ENCODE measurements at regions not wholly inside any gene's neighbourhood (a gene's known extent, or its start where the extent isn't known, plus 50 kb on each side); places are given as distances from the start of the nearest gene placed in this dataset.

- intact Hi-C loops (cut with DNase I; ENCODE audit: low total_unique reads) (no loop called here), in situ Hi-C loops (cut with MboI; ENCODE audit: low pct_ligation_motif_present in 1 of 4, low pct_unique_long_range_greater_than_20kb in 1 of 4, low sequenced_read_pairs in 3 of 4) (no loop called here)
- 64 to 78% methylated on average over 2 of the region's 2 CpGs for WGBS, 2 donors (ENCODE audit: low coverage in 1 of 2)
- no peak for DNase-seq
- Histone ChIP-seq H3K27ac (no peak overlapping the region), H3K36me3 (no peaks in the 10 kb centered on the region), H3K4me3 (no peak overlapping the region), H3K9me3 (no peaks in the 10 kb centered on the region), H3K4me1 (no peaks in the 10 kb centered on the region), H3K27me3 (no peaks in the 10 kb centered on the region)
- TF ChIP-seq POLR2A (IDR thresholded peaks at IDR 0.05) (no peak), EP300 (IDR thresholded peaks at IDR 0.05; ENCODE audit: low read depth) (no peak), POLR2AphosphoS5 (IDR thresholded peaks at IDR 0.05) (no peak)
- TF ChIP-seq, protein P1, sequence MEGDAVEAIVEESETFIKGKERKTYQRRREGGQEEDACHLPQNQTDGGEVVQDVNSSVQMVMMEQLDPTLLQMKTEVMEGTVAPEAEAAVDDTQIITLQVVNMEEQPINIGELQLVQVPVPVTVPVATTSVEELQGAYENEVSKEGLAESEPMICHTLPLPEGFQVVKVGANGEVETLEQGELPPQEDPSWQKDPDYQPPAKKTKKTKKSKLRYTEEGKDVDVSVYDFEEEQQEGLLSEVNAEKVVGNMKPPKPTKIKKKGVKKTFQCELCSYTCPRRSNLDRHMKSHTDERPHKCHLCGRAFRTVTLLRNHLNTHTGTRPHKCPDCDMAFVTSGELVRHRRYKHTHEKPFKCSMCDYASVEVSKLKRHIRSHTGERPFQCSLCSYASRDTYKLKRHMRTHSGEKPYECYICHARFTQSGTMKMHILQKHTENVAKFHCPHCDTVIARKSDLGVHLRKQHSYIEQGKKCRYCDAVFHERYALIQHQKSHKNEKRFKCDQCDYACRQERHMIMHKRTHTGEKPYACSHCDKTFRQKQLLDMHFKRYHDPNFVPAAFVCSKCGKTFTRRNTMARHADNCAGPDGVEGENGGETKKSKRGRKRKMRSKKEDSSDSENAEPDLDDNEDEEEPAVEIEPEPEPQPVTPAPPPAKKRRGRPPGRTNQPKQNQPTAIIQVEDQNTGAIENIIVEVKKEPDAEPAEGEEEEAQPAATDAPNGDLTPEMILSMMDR (IDR thresholded peaks at IDR 0.05): no peak
Observed at GRCh38 chr3:55200906-55201305, 273.0 kb upstream of the LRTM1 start.

- TF ChIP-seq, protein P1 (IDR thresholded peaks at IDR 0.05): no peak
- TF ChIP-seq POLR2AphosphoS5 (IDR thresholded peaks at IDR 0.05) (no peak), POLR2A (IDR thresholded peaks at IDR 0.05) (no peak), EP300 (IDR thresholded peaks at IDR 0.05; ENCODE audit: low read depth) (no peak)
- H3K4me3 ChIP-seq: no peak overlapping the region
- H3K36me3 ChIP-seq: no peaks in the 10 kb centered on the region
- DNase-seq: no peak
- in situ Hi-C loops (cut with MboI; ENCODE audit: low pct_ligation_motif_present in 1 of 4, low pct_unique_long_range_greater_than_20kb in 1 of 4, low sequenced_read_pairs in 3 of 4): loop anchor here in 3 of 4 donors (25.0 kb wide), 2 partner anchors 336 to 761 kb away; no protein-coding TSS in a partner anchor
- no peaks in the 10 kb centered on the region for H3K4me1 ChIP-seq
- H3K27ac ChIP-seq: no peak overlapping the region
- WGBS, 2 donors (ENCODE audit: low coverage in 1 of 2): 69 to 71% methylated on average over 1 to 4 of the region's 4 CpGs
- H3K27me3 ChIP-seq: no peaks in the 10 kb centered on the region
- intact Hi-C loops (cut with DNase I; ENCODE audit: low total_unique reads): no loop called here
- no peaks in the 10 kb centered on the region for H3K9me3 ChIP-seq
Observed at GRCh38 chr3:55198554-55198953, 270.7 kb upstream of the LRTM1 start.

GRCh38 chr3:55197021-55197420, 269.2 kb upstream of the LRTM1 start:
- no peaks in the 10 kb centered on the region for H3K27me3 ChIP-seq
- WGBS, 2 donors (ENCODE audit: low coverage in 1 of 2): 78% methylated on average over 2 of the region's 2 CpGs

GRCh38 chr3:55196495-55196894, 268.6 kb upstream of the LRTM1 start:
- no peaks in the 10 kb centered on the region for H3K27me3 ChIP-seq
- TF ChIP-seq EP300 (IDR thresholded peaks at IDR 0.05; ENCODE audit: low read depth) (no peak), POLR2A (IDR thresholded peaks at IDR 0.05) (no peak), POLR2AphosphoS5 (IDR thresholded peaks at IDR 0.05) (no peak)
- TF ChIP-seq, protein P1 (IDR thresholded peaks at IDR 0.05): no peak
- 83 to 93% methylated on average over 1 of the region's 1 CpG for WGBS, 2 donors (ENCODE audit: low coverage in 1 of 2)
- intact Hi-C loops (cut with DNase I; ENCODE audit: low total_unique reads): no loop called here
- no peak for DNase-seq
- no peaks in the 10 kb centered on the region for H3K4me1 ChIP-seq
- H3K36me3 ChIP-seq: no peaks in the 10 kb centered on the region
- in situ Hi-C loops (cut with MboI; ENCODE audit: low pct_ligation_motif_present in 1 of 4, low pct_unique_long_range_greater_than_20kb in 1 of 4, low sequenced_read_pairs in 3 of 4): loop anchor here in 3 of 4 donors (25.0 kb wide), 2 partner anchors 334 to 759 kb away; no protein-coding TSS in a partner anchor
- H3K4me3 ChIP-seq: no peak overlapping the region
- H3K9me3 ChIP-seq: no peaks in the 10 kb centered on the region
- H3K27ac ChIP-seq: no peak overlapping the region

More at GRCh38 chr3:55197021-55197420, 269.2 kb upstream of the LRTM1 start:
- no peak overlapping the region for H3K4me3 ChIP-seq
- intact Hi-C loops (cut with DNase I; ENCODE audit: low total_unique reads) (no loop called here), in situ Hi-C loops (cut with MboI; ENCODE audit: low pct_ligation_motif_present in 1 of 4, low pct_unique_long_range_greater_than_20kb in 1 of 4, low sequenced_read_pairs in 3 of 4) (loop anchor here in 3 of 4 donors (25.0 kb wide), 2 partner anchors 335 to 760 kb away; no protein-coding TSS in a partner anchor)
- no peak for DNase-seq
- H3K27ac ChIP-seq: no peak overlapping the region
- no peaks in the 10 kb centered on the region for H3K36me3 ChIP-seq
- no peaks in the 10 kb centered on the region for H3K4me1 ChIP-seq
- H3K9me3 ChIP-seq: no peaks in the 10 kb centered on the region
- TF ChIP-seq, protein P1 (IDR thresholded peaks at IDR 0.05): no peak
- no peak for TF ChIP-seq EP300 (IDR thresholded peaks at IDR 0.05; ENCODE audit: low read depth)
- TF ChIP-seq POLR2AphosphoS5 (IDR thresholded peaks at IDR 0.05): no peak
- no peak for TF ChIP-seq POLR2A (IDR thresholded peaks at IDR 0.05)
